HL-60 (cell line): ENCODE measurements at regions not wholly inside any gene's neighbourhood (a gene's known extent, or its start where the extent isn't known, plus 50 kb on each side); places are given as distances from the start of the nearest gene placed in this dataset.

ENCODE experiments used
- CTCF ChIP-seq: IDR thresholded peaks from one replicate; pipeline ENCODE4 v1.5.1; 2011; ENCODE audit warnings: low read length, control low read depth, inconsistent platforms; ENCODE audit not compliant: insufficient read depth
- POLR2AphosphoS5 ChIP-seq: IDR thresholded peaks from 2 replicates; pipeline ENCODE4 v1.6.1; 2012; ENCODE audit warnings: low read depth
- REST ChIP-seq: IDR thresholded peaks from 2 replicates; pipeline ENCODE4 v1.6.1; 2012; ENCODE audit warnings: low read depth; ENCODE audit not compliant: insufficient replicate concordance
- SPI1 ChIP-seq: IDR thresholded peaks from 2 replicates; pipeline ENCODE4 v1.6.1; 2012; ENCODE audit warnings: low read depth, mild to moderate bottlenecking, borderline replicate concordance

GRCh38 chr2:37489536-37489935, 145.1 kb downstream of the QPCT start:
- no peak for TF ChIP-seq POLR2AphosphoS5
- no peak for TF ChIP-seq CTCF
- no peak for TF ChIP-seq REST
- no peak for TF ChIP-seq SPI1
